Epidermal melanocyte (primary cell): ENCODE measurements at regions not wholly inside any gene's neighbourhood (a gene's known extent, or its start where the extent isn't known, plus 50 kb on each side); places are given as distances from the start of the nearest gene placed in this dataset.
"Not testable (repeated sequence)": the region's sequence is repeated elsewhere in the genome, so short reads cannot be mapped to it uniquely, and the experiment has no call there.

Source experiments
- DNase-seq: peaks from one replicate; pipeline ENCODE4 v3.0.0; 2011; ENCODE audit warnings: low spot score; ENCODE audit not compliant: insufficient read length

DNA sequence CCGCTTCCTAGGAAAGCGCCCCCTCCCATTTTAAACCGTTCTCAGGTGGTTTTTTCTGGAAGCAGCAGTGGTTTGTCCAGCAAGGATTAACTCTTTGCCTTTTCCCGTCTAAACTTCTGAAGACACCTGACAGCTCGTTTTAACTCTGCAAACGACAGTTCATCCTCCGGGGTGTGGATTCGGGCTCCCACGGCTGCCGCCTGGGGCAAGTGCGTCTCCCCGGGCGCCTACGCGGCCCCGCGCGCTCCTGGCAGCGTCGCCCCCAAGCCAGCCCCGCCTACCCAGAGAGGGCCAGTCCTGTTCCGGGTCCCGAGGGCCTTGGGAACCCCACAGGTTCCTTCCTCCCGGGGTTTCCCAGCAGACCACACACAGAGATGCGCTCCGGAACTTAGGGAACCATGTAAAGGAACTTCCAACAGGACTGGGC, 54.4 kb downstream of the PRR18 start:
- no peak for DNase-seq

DNA sequence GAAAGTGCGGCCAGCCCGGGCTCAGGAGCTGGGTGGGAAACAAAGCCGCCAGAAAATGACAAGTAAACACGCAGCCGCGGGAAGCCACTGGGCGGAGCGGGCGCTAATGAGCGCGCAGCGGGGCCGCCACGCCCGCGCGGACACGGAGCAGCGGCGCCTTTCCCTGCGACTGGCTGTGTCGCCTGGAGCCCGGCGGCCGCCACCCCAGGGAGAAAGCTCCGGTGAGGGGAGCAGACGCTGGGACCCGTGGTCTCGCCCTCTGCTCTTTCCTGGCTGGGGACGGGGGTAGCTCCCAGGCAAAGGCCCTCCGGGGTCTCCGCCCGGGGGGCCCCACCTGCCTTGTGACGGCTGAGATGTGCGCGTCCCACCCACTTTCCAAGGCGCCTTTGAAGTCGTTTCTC, 54.9 kb downstream of the PRR18 start:
- no peak for DNase-seq

DNA sequence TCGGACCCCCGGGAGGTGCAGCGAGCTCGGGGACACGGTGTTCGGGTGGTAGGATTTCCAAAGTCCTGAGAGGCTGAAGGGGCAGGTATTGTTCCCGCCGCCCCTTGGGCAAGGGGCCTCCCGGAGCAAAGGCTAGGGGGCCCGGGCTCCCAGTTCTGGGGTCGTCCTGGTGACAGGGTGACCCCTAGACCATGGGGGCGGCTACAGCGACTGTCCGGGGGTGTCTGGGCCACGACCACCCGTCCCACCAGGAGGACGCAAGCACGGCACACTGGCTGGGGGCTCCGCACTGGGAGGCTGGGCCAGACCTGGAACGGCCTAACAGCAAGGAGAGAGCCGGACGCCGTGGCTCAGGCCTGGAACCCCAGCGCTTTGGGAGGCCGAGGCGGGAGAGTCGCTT, 55.6 kb downstream of the PRR18 start:
- DNase-seq = no peak

DNA sequence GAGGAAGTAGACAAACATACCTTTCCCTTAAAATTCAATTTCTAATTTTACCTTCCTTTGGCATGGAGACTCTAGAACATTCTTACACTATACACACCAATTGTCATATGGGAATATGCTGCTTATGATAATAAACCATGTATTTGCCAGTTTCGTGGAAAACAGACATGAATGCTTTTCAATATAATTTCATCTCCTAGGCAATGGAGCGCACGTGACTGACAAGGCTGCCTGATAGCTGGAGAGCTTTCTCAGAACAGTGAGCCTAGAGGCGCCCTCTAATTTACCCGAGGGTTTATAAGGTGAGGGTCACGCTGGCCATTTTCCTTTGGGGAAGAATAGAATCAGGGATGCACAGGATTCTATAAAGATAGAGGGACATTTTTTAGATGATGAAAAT, 56.5 kb downstream of the PRR18 start:
- no peak for DNase-seq

DNA sequence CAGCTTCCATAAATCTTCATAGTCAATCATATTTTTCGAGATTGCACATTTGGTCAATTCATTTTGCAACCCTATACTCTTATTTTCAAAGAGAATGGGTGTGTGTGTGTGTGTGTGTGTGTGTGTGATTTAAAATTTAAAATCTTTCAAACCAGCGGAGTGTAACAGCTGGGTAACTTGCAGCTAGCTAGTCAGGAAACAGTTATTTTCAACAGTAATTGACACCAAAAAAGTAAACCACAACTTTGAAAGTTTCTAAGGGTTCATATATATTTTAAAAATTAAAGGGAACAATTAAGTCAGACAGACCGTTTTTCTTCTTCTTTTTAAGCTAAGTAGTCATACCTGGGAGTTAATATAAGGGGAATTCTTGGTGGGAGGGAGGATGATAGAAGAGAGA, 57.0 kb downstream of the PRR18 start:
- no peak for DNase-seq

DNA sequence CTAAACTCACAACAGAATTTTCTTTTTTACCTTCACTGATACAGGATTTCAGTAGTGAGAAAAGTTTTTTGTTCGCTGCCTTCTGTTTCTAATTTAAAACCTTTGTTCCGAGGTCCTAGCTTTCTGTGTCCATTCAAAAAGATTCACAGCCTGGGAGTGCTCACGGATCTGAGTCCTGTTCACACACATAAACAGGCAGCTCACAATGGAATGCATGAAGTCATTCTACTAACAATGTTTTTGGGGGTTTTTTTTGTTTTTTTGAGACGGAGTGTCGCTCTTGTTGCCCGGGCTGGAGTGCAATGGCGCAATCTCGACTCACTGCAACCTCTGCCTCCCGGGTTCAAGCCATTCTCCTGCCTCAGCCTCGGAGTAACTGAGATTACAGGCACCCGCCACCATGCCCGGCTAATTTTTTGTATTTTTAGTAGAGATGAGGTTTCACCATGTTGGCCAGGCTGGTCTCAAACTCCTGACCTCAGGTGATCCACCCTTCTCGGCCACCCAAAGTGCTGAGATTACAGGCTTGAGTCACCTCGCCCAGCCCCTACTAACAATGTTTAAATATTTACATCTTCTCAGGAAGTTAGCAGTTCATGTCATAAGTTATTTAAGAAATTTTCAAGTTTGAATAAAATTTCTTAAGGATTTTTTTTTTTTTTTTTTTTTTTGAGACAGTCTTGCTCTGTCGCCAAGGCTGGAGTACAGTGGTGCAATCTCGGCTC, 59.0 kb downstream of the PRR18 start:
- not testable (repeated sequence) for DNase-seq

DNA sequence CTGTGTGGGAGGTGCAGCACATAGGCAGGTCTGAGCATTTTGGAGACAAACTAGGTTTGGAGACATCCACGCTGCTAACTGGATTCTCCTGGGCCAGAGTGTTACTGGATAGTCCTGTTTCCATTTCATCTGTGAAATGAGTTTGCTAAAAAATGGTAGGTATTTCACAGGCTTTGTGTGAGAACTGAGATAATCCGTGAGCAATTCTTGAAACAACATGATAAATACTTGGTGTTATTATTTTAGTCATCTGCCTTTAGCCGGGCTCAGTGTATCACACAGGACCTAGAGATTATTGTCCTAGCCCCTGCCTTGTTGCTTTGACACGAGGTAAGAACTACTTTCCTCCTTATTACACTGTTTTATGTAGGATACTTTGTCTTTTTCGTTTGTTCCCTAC, 63.0 kb downstream of the PRR18 start:
- DNase-seq = no peak

DNA sequence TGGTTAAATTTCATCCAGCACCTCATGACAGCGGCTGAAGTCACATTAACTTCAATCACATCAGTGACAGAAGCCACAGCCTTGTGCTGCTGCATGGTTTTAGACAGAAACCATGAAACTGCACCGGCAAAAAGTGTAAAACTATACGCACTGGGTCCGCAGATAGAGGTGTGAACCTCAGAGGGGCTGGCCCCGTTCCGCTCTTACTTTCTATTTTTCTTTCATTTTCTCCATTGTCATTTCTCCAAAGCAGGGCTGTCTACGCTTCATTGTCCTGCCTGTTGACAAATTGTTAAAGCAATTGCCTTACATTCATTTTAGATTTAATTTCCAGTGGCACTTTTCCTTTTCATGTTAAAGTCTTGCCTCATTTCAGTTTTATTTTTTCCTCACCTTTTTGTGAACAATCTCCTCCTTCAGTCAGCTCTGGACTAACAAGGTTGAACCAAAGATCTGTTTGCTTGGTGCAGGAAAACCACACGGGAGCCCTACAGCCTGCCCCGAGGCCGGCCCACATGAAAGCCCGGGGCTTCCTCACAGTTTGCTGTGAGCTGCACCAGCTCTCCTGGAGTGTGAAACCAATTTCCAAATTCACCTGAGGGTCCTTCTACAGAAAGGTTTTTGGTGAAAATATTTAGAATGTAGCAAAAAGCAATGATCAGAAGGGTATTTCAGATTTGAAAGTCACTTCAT, 63.7 kb downstream of the PRR18 start:
- no peak for DNase-seq

DNA sequence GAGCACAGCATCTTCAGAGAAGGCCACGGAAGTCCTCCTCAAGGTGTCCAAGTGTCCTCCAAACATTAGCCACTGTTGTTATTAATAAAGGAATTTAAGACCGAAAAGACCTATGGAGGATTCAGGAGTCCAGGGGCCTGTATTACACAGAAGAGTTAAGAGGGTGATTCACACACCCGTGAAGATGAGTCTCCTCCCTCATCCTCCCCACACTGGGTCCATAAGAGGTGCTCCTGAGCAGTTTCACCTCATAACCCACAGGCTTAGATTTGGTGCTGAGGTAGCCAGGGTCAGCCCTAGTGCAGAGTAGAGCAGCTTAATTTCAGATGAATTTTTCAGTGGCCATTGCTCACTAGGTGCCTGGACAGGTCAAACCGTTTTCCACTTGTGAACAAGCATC, 65.3 kb downstream of the PRR18 start:
- DNase-seq = no peak

DNA sequence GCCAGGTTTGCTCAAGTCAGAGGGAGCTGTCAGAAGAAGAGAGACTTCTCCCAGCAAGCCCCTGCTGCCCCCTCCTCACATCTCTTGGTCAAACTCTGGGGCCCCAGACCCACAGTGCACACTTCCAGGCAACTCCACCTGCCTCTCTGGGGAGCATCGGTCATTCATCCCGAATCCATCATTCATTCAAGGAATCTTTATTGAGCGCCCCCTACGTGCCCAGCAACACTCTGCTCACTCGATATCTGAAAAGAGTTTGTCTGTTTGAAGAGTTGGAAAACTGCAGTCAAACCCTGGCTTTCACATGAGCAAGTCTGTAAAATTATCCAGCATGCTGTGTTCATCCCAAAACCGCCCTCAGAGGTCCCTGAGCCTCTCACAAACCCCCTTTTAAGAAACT, 66.2 kb downstream of the PRR18 start:
- no peak for DNase-seq

DNA sequence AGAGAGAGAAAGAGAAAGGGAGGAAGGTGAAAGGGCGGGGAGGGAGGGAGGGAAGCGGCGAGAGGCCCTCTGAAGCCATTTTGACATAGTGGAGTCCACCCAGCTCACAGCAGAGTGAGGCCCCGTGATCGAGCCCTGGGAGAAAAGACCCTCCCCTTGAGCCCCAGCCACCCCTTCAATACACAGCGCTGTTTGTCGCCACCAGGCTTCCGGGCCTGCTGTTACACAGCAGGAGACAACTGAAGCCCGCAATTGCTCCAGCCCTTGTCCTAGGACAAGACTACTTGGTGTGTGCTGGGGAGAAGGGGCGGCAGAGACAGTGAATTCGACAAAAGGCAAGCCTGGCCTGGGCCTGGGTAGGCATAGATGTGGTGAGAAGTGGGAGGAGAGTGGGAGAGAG, 67.3 kb downstream of the PRR18 start:
- DNase-seq = no peak

DNA sequence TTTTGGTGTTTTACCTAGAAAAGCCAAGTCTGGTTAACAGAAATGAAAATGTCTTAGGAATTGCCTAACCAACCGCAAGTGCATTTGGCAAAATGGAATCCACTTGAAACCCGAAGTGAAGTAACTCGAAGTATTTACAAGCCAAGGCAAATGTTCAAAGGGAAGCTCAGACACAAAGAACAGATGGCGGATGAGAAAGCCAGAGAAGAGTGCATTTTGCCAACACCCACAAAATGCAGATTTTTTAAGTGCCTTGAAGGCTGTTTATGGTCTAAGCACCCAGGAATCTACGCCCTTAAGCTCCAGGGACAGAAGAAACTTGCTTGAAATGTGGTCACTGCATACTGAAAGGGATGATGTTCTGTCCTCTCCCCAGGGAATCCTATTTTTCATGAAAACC, 70.0 kb upstream of the TBXT start:
- DNase-seq = peak; percentile 23

DNA sequence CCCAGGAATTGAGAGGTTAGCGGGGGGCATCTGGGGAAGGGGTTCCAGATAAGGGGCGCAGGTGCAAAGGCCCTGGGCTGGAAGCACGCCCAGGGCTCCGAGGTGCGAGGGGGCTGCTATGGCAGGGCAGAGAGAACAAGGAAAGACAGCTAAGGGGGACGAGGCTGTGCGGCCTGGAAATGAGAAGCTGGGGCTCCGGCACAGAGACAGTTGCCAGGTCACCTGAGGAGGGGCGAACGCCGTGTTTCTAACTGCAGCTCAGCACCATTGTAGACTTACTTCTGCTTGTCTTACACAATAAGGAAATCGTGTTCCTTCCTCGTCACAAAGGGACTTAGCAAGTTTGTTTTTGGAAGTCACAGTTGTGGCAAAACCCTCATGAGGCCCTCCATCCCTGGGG, 68.9 kb upstream of the TBXT start:
- DNase-seq = no peak

DNA sequence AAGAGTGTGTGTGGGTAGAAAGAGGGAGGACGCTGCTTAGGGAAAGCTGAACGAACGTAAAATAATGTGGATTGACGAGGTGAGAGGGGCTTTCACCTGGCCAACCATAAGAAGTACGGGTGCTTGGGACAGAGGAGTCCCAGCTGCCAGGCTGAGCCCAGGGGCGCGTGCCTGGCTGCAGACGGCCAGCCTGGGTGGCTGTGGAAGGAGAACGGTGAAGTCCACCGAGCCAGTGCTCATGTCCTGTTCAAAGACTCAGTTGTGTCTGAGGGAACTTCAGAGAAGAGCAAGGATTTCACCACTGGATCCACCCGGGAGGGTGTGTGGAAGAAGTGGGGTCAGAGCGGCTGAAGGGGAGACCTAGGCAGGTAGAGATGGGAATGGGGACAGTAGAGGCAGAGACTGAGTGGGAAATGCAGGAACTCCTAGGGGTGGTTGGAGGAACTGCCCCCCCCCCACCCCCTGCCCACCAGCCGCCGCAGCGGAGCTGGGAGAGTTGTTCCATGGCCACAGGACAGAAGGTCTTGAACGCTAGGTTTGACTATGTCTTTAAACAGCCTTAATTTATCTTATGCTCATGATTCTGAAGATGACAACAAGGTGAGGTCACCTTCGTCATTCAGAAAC, 68.1 kb upstream of the TBXT start:
- DNase-seq = no peak

DNA sequence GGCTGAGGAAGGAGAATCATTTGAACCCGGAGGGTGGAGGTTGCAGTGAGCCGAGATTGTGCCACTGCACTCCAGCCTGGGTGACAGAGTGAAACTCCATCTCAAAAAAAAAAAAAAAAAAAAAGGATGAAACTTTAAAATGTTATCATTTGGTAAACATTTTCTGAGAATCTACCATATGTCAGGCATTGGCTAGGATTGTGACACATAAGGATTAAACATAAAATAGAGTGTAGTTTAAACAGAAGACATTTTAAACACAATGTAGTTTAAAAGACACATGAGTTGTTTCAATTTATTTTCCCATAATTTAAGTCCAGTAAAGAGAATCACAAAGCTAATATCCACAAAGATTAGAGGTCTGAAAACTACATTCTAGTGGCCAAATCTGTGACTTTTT, 63.5 kb upstream of the TBXT start:
- not testable (repeated sequence) for DNase-seq

DNA sequence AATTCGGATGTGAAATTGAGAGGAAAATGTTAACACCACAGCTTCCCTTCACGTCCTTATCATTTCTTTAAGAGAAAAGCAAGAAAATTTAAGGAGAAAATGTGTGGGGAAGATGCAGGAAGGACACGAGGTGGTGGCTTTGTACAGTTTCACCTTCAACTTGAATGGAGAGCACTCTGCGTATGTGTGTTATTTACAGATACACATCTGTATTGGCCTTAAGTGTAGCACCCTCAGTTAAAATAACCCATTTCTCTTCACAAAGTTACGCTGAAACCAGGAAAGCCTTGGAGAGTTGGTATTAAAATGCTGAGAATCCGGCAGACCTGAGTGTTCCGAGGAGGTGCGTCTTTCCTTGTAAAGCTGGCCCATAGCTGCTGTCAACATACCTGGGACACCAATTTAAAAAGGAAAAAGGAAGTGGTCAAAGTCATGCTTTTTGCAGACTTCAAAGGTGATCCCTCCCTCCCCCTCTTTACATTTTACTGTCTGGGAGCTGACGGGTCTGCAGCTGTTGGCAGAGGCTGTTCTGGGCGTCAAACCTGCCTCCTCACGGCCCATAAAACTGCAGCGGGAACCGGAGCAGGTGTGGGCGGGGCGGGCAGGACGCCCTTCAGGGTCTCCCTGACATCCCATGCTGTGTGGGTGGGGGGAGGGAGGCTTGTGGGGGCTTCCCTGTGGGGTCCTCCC, 61.3 kb upstream of the TBXT start:
- no peak for DNase-seq

DNA sequence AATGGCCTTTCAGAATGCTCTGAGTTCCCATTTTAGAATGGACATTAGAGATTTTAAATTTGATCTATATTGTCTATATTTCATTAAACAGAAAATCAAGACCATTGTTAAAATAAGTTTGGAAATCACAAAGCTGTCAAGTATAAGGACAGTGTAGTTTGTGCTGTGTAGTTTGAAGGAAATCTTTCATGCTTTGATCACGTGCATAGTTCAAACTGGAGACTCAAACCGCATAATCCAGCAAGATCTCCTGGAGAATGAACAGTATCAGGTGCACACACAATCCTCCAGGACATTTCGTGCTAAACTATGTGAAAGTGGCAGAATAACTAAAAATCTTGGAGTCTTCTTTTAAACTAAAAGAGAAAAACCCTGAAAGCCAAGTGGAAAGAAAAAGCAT, 60.8 kb upstream of the TBXT start:
- no peak for DNase-seq

DNA sequence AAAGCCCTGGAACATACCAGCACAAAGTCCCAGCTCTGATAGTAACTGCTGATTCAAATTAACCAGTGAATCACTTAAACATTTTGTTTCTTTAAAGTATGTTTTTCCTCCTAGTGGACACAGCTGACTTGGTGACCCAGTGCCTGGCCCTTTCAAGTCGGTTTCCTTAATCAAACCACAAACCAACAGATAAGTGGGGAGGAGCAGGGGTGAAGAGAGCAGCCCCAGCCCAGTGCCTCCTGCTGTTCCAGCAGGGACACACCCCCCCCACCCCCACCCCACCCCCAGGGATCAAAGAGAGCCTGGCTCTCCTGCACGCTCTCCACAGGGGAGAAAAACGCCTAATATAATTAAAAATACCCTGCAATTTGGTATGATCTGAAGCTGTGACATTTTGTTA, 55.4 kb upstream of the TBXT start:
- DNase-seq = no peak

DNA sequence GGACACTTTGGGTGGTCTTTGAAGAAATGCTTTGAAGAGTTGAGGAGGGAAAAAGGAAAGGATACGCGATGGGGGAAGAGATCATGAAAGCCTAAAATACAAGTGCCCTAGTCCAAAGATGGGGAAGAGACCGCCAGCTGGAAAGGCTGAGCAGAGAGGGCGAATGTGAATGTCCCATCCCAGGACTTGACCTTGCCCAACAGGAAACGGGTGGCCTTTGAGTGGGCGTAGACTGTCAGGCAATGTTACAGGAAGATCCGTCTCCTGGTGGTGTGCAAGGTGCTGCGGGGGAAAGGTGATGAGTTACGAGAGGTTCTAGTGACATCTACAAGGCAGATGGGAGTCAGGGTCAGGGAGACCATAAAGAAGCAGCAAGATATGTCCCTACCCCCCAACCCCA, 55.0 kb upstream of the TBXT start:
- no peak for DNase-seq

DNA sequence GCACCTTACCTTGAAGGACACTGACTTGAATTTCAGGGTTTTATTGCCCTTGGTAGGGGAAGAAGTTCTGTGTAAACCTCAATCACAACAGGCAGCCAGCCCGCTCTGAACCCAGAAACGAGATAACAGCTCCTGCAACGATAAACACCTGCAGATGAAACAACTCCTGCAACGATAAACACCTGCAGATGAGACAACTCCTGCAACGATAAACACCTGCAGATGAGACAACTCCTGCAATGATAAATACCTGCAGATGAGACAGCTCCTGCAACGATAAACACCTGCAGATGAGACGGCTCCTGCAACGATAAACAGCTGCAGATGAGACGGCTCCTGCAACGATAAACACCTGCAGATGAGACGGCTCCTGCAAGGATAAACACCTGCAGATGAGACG, 54.0 kb upstream of the TBXT start:
- DNase-seq = no peak

DNA sequence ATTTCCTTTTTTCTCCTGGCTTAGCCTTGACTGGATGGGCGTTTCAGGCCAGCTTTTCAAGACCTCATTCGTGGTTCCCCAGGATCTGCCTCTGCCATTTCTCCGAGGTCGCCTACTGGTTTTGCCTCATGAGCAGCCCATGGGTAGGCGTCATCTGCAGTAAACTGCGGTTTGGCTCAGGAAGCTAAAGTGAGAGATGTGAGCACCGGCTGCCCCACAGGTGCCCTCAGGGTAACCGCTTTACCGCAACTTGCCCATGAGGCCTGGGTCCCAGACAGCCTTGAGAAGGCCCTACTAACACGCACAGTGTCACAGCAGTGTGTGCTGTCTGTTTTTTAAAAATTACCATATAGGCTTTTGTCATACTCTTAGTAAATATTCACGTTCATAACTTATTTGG, 53.4 kb upstream of the TBXT start:
- DNase-seq = no peak
